ENCODE measurements at regions not wholly inside any gene's neighbourhood (a gene's known extent, or its start where the extent isn't known, plus 50 kb on each side); places are given as distances from the start of the nearest gene placed in this dataset.

- no peaks in the 10 kb centered on the region for H3K36me3 ChIP-seq (ENCODE audit: control insufficient read depth, insufficient read depth, low read length)
- TF ChIP-seq CTCF (IDR thresholded peaks at IDR 0.05; ENCODE audit: insufficient read depth, low read length, poor library complexity, severe bottlenecking), result no peak
- no peak for DNase-seq (ENCODE audit: low read depth)
- no peaks in the 10 kb centered on the region for H3K27me3 ChIP-seq (ENCODE audit: control insufficient read depth, insufficient read depth, low read length)
- H3K4me3 ChIP-seq (ENCODE audit: low read depth, low read length), result no peak overlapping the region
Observed at GRCh38 chr19:30630289-30631032, 258.3 kb downstream of the ZNF536 start.

- no peak for DNase-seq (ENCODE audit: low read depth)
- H3K27me3 ChIP-seq (ENCODE audit: control insufficient read depth, insufficient read depth, low read length), result no peaks in the 10 kb centered on the region
- no peak for TF ChIP-seq CTCF (IDR thresholded peaks at IDR 0.05; ENCODE audit: insufficient read depth, low read length, poor library complexity, severe bottlenecking)
- H3K4me3 ChIP-seq (ENCODE audit: low read depth, low read length), result no peak overlapping the region
- H3K36me3 ChIP-seq (ENCODE audit: control insufficient read depth, insufficient read depth, low read length), result no peaks in the 10 kb centered on the region
Observed at GRCh38 chr19:30629086-30629485, 256.9 kb downstream of the ZNF536 start.

GRCh38 chr19:30626626-30626966 is 254.4 kb downstream of the ZNF536 start:
- no peak overlapping the region for H3K4me3 ChIP-seq (ENCODE audit: low read depth, low read length)
- H3K36me3 ChIP-seq (ENCODE audit: control insufficient read depth, insufficient read depth, low read length), result no peaks in the 10 kb centered on the region
- no peak for TF ChIP-seq CTCF (IDR thresholded peaks at IDR 0.05; ENCODE audit: insufficient read depth, low read length, poor library complexity, severe bottlenecking)
- DNase-seq (ENCODE audit: low read depth), result no peak
- no peaks in the 10 kb centered on the region for H3K27me3 ChIP-seq (ENCODE audit: control insufficient read depth, insufficient read depth, low read length)

GRCh38 chr19:30625947-30626625 is 253.9 kb downstream of the ZNF536 start:
- Histone ChIP-seq H3K27me3 (ENCODE audit: control insufficient read depth, insufficient read depth, low read length) (no peaks in the 10 kb centered on the region), H3K4me3 (ENCODE audit: low read depth, low read length) (no peak overlapping the region), H3K36me3 (ENCODE audit: control insufficient read depth, insufficient read depth, low read length) (no peaks in the 10 kb centered on the region)
- no peak for TF ChIP-seq CTCF (IDR thresholded peaks at IDR 0.05; ENCODE audit: insufficient read depth, low read length, poor library complexity, severe bottlenecking)
- no peak for DNase-seq (ENCODE audit: low read depth)

- TF ChIP-seq CTCF (IDR thresholded peaks at IDR 0.05; ENCODE audit: insufficient read depth, low read length, poor library complexity, severe bottlenecking), result no peak
- Histone ChIP-seq H3K4me3 (ENCODE audit: low read depth, low read length) (no peak overlapping the region), H3K36me3 (ENCODE audit: control insufficient read depth, insufficient read depth, low read length) (no peaks in the 10 kb centered on the region), H3K27me3 (ENCODE audit: control insufficient read depth, insufficient read depth, low read length) (no peaks in the 10 kb centered on the region)
- DNase-seq (ENCODE audit: low read depth), result no peak
Observed at GRCh38 chr19:30622276-30622675, 250.1 kb downstream of the ZNF536 start.

Data from kidney epithelial cell (primary cell).